MM.1S (cell line): ENCODE measurements at regions not wholly inside any gene's neighbourhood (a gene's known extent, or its start where the extent isn't known, plus 50 kb on each side); places are given as distances from the start of the nearest gene placed in this dataset.

Experiments
- EZH2 ChIP-seq: fragments of 300-600 bp; sonication (generic); optimal IDR thresholded peaks from 2 replicates; pipeline ENCODE3; 2017; ENCODE audit warnings: low read depth, mild to moderate bottlenecking, antibody characterized with exemption, low read length, mixed read lengths
- EZH2phosphoT487 ChIP-seq: fragments of 300-600 bp; sonication (generic); IDR thresholded peaks from 2 replicates; pipeline ENCODE4 v1.6.1; 2018; ENCODE audit warnings: antibody characterized with exemption, low read length
- TF ChIP-seq, protein P1 (sequence below): fragments of 300-600 bp; sonication (generic); IDR thresholded peaks from 2 replicates; pipeline ENCODE4 v1.5.1; 2016; ENCODE audit warnings: antibody characterized with exemption, low read length, mixed read lengths

DNA sequence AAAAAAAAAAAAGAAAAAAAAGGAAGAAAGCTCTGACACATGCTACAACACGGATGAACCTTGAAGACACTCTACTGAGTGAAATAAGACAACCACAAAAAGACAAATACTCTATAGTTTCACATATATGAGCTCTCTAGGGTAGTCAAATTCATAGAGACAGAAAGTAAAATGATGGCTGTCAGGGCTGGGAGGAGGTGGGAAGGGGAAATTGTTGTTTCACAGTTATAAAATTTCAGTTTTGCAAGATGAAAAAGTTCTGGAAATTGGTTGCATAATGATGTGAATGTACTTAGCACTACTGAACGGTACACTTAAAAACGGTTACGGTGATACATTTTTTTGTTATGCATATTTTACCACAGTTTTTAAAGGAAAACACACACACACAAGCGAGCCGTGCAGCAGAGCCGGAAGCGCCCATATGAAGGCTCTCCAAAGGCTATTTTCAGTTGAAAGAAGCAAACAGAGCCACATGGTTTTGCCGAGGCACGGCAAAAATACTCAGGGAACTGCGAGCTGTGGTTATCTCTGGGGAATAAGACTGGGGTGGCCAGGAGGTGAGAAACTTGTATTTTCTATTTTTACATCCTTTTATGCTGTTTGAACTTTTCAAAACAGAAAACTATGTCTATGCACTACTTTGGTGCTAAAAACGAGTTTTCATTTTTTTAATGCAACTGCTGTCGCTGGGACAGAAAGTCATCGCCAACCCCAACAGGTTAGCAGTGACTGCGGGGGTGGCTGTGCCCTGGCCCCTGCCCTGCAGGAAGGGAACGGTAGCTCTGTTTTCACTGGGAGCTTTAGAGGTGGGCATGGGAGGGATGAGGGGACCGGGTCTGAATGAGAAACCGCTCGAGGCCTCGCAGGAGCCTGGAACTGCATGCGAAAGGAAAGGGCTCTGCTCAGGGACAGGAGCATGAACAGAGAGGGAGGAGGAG, 132.9 kb downstream of the OAT start:
- TF ChIP-seq, protein P1, sequence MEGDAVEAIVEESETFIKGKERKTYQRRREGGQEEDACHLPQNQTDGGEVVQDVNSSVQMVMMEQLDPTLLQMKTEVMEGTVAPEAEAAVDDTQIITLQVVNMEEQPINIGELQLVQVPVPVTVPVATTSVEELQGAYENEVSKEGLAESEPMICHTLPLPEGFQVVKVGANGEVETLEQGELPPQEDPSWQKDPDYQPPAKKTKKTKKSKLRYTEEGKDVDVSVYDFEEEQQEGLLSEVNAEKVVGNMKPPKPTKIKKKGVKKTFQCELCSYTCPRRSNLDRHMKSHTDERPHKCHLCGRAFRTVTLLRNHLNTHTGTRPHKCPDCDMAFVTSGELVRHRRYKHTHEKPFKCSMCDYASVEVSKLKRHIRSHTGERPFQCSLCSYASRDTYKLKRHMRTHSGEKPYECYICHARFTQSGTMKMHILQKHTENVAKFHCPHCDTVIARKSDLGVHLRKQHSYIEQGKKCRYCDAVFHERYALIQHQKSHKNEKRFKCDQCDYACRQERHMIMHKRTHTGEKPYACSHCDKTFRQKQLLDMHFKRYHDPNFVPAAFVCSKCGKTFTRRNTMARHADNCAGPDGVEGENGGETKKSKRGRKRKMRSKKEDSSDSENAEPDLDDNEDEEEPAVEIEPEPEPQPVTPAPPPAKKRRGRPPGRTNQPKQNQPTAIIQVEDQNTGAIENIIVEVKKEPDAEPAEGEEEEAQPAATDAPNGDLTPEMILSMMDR, result no peak
- TF ChIP-seq EZH2phosphoT487, result no peak
- no peak for TF ChIP-seq EZH2
